Prostate gland (tissue), 2 donors: ENCODE measurements at regions not wholly inside any gene's neighbourhood (a gene's known extent, or its start where the extent isn't known, plus 50 kb on each side); places are given as distances from the start of the nearest gene placed in this dataset.

Source experiments
- CTCF ChIP-seq, 4 experiments: fragments of 200-600 bp in 2 of 4; fragments of 450-650 bp in 2 of 4; sonication (generic) in 2 of 4; IDR thresholded peaks; 1 replicate in 3 of 4; 2 replicates in 1 of 4; pipeline ENCODE4 v1.5.1; 2016 to 2019; ENCODE audit warnings: antibody characterized with exemption in 4 of 4, mild to moderate bottlenecking in 2 of 4, moderate library complexity in 2 of 4
- POLR2A ChIP-seq: fragments of 450-650 bp; IDR thresholded peaks from one replicate; pipeline ENCODE4 v1.6.1; 2016; ENCODE audit warnings: antibody characterized with exemption, mild to moderate bottlenecking

DNA sequence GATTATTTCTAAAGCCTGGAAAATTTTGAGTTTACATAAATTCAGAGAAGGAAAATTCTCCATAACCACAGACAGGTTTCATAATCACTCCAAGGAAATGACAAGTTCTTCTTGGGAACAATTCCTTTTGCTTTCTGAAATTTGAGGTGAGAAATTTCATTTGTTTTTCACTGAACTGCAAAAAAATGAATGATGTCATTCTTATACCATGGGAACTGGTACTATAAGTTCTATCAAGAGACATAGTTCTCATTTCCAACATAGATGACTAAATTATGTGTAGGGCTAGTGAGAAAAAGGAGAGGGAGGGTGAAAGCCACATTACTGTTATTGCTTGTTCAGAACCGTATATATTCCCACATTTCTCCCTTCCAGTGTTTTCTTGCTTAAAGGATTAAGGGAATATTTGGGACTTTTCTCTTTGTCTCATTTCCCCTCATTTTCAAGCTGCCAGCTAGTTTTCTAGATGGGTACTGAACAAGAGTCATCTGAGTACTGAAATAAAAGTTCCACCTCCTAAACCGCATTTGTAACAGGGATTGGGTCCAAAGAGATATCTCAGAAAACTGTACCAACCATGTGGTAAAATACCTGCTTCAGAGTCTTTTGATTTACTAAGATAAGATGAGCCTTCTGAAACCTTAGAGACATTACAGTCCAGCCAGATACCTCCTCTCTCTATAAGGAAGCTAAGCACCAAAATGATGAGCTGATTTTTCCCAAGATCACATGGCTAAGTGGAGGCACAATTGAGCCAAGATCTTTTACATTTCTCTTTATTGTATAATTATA, 144.3 kb upstream of the PRDM1 start:
- TF ChIP-seq CTCF (IDR thresholded peaks at IDR 0.05), result no peak
- TF ChIP-seq POLR2A, result no peak
